Neural progenitor cell (in vitro differentiated cells): ENCODE measurements at regions not wholly inside any gene's neighbourhood (a gene's known extent, or its start where the extent isn't known, plus 50 kb on each side); places are given as distances from the start of the nearest gene placed in this dataset.

Source experiments
- CTCF ChIP-seq: fragments of 200-600 bp; sonication (generic); IDR thresholded peaks from 2 replicates; pipeline ENCODE4 v1.5.1; 2017; ENCODE audit warnings: antibody characterized with exemption, mild to moderate bottlenecking
- EZH2 ChIP-seq: fragments of 200-600 bp; sonication (generic); IDR thresholded peaks from 2 replicates; pipeline ENCODE4 v1.6.1; 2017; ENCODE audit warnings: antibody characterized with exemption, mild to moderate bottlenecking, moderate library complexity
- EZH2phosphoT487 ChIP-seq: fragments of 200-600 bp; sonication (generic); IDR thresholded peaks from 2 replicates; pipeline ENCODE4 v1.6.1; 2017; ENCODE audit warnings: antibody characterized with exemption

GRCh38 chr15:31465083-31465955, 138.7 kb downstream of the KLF13 start:
- TF ChIP-seq CTCF = no peak
- TF ChIP-seq EZH2phosphoT487 = no peak
- TF ChIP-seq EZH2 = no peak
